HG02678 (cell line): ENCODE measurements at regions not wholly inside any gene's neighbourhood (a gene's known extent, or its start where the extent isn't known, plus 50 kb on each side); places are given as distances from the start of the nearest gene placed in this dataset.

Experiments used
- ATAC-seq: cut with Tn5 transposase; IDR thresholded peaks from one replicate; pipeline ENCODE4 v1.9.1; 2021; ENCODE audit warnings: mild to moderate bottlenecking, moderate library complexity; ENCODE audit not compliant: unreplicated experiment

DNA sequence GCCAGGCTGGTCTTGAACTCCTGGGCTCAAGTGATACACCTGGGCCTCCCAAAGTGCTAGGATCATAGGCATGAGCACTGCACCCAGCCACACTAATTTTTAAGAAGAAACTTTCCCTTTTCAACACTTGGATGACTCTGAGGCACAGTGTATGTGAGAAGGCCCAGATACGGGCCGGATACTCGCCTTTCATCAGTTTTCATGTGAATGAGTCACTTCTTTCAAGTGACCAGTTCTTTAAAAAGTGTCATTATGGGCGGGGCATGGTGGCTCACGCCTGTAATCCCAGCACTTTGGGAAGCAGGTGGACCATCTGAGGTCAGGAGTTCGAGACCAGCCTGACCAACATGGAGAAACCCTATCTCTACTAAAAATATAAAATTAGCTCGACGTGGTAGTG, 120.8 kb downstream of the CTTN start:
- ATAC-seq = no peak

DNA sequence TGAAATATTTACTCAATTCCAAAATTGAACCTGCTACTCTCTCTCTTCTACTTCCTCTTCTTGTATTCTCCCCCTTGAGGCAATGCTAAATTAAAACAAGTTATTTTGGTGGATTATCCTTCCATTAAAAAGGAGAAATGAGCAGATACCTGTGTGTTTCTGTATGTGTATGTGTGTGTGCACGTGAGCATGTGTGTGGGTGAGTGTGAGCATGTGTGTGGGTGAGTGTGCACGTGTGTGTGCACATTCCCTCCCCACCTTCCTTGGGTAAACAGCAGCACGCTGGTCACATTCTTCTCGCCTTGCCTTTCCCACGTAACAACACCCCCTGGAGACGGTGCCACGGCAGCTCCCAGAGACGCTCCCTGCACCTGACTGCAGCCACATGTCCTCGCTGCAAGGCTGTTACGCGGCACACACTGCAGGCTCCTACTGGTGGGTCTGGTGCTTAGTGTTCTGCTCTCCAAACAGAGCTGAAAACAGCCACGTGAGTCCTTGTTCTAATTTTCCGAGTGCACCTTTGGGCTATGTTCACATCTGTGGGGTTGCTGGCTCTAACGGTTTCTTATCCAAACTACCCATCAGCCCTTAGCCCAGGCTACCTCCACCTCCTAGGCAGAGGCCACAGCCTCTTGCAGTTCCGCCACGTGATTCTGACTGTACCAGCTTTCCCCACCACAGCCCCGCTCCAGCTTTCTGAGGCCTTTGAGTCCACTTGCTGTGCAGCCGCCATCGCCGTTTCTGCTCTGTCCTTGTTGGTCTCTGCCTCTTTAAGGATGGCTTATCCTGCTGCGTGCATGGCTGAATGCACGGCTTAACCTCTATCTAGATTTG, 123.4 kb downstream of the CTTN start:
- no peak for ATAC-seq

DNA sequence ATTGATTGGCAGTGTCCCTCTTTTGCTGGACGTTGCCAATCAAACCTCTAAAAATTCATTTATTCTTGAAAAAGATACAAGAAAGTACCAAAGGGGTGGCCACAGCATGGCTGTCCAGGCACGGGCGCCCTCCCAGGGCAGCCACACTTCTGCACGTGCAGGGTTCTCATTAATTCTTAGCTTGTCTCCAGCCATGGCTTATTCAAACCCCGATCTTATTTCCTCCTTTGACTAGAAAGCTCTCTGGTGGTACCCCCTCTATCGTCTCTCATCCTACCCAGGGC, 123.9 kb downstream of the CTTN start:
- no peak for ATAC-seq

DNA sequence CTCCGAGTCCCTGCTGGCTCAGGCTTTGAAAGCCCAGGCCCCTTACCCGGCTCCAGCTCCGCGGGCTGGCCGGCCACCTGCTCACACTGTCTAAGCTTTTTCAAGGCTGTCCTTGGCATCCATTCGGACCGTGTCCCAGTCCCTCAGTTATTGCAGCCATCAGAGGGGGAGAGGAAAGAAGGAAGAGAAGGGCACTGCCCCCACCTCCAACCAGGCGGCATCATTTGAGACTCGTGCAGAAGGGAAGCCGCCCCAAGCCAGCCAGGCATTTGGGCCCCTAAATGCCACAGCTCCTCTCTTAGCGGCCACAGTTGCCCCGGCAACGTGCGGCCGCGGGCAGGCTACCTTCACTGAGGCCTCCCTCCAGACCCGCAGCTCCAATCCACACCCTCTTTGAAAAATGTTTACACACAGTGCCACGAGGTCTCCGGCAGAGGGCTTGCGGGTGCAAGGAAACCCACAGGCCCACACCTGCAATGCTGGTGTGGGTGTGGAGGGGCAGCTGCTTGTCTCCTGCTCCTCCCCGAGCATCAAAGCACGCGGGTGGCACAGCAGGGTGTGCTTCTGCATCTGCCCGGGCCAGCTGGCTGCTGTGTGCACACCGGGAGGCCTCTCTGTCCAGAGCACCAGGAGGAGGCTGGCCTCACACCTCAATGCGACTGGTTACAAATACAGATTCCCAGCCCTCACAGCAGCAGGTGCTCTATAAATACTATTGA, 124.4 kb downstream of the CTTN start:
- ATAC-seq = no peak

DNA sequence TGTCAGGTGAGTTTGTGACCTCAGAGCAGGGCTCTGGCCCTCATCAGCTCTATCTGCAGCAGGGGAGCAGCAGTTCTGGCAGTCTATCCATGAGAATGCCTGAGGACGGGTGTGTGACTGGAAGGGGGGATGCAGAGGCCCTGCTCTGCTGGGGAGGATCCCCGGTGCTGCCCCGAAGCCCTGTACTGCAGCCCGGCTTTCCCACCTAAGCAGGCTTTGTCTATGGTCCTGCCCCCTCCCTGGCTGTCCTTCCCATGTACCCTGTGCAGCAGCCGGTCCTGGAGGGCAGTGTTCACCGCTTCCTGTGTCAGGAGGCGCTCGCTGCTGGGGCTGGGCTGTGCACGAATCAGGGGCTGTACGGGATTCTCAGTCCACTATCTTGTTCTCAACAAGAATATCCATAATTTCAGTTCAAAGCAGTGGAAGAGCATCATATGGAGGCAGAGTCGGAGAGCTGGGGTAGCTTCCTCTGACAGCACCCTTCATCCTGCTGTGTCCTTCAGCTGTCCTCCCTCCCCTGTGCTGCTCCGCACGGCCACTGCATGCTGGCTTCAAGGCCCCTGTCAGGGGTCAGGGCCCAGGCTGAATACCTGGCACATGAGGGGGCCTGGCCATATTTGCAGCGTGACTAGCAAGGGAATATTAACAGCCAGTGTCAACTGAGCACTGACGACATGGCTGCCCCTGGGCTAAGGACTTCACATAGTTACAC, 125.2 kb downstream of the CTTN start:
- no peak for ATAC-seq

DNA sequence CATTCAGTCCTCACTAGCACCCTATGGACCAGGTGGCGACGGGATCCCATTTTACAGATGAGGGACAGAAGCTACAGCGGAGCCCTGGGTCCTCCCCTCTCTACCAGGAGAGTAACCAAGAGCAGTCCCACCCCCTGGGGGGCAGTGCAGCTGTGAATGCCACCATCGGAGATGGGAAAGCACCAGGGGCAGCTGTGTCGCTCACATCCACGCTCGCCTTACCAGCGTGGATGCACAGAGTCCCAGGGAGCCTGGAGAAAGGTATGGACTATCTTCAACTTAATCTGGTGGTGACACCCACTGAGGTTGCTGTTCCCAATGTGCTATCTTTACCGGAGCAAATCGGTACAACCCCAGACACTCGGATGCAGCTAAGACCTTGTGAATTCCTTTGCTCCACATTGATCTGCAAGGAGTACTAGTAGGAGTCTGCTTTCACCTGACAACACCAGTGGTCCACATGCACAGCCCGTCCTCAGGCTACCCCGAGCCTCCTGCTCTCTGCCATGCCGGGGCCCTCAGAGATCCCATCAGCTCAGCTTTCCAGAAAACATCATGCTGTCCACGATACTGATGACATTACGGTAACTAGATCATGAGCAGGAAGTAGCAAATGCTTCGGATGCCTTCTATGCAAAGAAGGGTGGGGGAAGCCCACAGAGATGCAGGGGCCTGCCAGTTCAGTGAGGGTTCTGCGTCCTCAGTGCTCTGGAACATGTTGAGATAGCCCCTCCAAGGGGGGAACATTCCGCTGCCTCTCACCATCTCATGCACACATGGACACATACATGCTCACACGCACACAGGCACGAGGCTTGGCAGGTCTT, 126.0 kb downstream of the CTTN start:
- no peak for ATAC-seq

DNA sequence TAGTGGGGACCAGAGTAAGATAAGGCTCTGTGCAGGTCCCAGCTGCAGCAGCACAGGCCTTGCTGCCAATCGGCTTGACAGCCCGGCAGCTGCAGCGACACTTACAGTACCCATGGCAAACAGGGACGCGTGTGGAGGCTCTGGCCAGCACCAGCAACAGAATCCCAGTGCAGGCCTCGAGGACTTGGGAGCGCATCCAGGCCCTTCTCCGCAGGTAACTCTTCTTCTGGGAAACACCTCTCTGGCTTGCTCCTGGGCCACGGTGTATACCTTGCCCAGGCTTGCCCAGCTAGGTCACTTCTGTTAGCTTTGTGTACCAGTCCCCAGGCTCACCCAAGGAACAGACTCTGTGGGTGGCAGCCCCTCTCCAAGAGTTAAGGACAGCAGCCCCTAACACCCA, 126.7 kb downstream of the CTTN start:
- no peak for ATAC-seq

DNA sequence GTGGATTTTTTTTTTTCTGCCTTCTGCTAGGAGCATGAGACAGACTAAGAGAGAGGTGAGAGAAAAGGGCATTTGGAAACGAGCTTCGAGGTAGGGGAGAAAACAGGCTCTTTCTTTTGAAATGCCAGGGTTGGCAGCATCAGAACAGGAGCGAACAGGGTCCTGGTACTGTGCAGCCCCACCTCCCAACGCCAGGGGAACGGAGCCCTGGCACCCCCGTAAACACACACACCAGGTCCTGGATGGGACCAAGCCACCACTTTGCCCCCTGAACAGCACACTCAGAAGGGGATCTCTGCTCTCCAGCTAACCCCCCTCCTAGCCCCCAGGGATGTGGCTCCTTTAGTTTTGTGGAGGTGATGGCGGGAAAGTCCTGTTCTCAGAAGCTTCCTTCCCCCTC, 127.1 kb downstream of the CTTN start:
- no peak for ATAC-seq

DNA sequence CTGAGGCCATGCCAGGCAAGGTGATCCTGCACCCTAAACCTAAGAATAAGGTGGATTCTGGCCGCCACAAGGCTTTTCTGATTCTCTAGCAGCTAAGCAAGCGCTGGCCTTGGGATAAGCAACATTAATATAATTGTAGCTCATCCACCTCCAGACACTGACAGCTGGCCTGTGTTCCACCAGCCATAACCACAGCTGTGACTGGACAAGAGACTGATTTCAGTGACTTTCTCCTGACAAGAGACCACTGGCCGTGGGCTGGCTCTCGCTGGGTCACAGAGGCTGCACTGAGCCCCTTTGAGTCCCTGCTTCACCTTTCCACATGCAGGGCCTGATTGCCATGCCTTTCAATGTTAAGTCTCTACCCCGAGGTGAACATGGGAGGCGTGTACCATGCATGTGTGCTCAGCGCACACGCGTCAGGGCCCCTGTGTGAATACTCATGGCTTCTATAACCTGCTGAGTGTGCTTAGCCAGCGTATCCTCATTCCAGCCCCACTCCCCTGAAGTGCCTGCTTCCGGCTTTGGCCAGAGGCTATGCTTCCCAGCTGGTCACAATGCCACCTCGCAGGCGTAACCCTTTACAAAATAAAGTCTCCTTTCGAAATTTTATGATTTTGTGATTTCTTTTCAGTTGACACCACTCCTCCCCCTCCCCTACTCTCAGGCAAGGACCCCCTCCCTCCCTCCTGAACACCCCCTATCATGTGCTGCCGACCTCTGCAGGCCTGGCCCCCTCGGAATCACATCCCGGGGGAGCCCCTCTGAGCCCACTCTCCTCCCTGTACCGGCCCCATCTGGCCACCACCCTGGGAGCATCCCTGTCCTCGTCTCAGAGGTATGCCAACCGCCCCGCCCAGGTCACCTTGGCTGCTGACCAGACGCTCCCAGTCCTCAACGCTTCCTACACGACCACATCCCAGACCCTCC, 128.1 kb downstream of the CTTN start:
- no peak for ATAC-seq

DNA sequence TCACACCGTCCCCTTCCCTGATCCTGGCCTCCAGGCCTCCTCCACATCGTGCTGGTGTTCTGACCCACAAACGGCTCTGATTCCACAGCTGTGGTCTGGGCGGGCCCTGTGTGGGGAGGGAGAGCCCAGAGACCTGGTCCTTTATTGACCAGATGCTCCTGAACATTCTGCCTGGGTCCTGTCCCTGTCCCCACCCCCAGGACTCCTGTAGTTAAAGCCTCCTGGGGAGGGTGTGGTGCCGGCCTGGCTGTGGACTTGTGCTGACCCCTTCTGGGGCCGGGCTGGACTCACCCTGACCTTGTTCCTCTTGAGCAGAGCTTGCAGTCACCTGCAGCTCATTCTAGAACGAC, 128.7 kb downstream of the CTTN start:
- no peak for ATAC-seq

DNA sequence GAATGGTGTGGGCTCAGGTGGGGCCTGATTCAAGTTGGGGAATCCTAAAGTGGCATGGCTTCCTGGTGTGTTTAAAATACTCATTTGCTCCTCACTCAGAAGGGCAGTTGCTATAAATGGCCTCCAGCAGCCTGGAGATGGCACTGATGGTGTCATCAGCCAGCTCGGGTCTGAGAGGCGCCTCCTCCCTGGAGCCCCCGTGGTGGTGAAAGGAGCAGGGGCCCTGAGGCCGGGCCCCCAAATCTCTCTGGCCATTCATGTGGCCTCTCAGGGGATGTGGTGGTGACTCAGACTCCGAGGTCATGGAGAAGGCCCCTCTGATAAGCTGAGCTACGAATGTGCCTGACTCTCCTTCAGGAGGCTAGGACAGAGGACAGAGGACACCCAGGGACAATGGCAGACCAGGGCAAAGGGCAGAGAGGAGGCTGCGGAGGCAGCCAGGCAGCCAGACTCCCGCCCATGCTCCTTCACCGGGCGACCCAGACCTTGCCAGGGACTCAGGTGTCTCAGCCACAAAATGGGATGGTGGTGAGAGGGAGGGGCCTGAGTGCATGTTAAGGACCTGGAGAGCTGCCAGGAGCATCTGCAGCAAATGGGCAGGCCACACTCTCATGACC, 129.2 kb downstream of the CTTN start:
- ATAC-seq = no peak

DNA sequence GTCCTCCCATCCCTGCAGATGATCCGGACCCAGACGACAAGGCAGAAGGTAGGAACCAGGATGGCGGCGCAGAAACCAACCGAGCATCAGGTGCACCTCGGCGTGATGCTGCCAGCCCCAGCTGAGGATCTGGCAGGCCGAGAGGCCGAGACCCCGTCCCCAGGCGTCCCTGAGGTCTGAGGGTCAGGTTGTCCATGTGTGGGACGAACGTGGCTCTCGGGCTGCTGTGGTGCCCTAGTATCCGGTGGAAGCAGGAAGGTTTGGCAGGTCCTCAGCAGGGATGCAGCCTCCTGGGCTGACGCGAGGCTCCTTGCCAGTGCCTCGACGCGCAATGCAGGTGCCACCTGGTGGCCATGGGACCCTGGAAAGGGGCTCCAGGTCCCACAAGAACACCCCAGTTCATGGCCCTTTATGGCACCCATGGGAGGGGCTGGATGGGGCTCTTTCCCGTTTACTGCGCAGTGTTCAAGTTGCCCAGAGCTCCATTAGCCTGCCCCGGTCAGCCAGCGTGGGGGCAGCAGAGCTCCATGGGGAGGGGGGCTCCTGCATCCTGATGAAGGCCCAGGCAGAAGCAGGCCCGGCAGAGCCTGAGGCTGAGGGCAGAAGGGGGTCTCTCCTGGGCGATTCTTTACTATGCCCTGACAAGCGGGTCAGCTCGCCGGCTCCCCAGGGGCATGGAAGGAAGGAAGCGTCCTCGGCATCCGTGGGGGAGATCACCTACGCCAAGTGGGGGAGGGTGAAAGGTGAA, 129.9 kb downstream of the CTTN start:
- ATAC-seq = no peak

DNA sequence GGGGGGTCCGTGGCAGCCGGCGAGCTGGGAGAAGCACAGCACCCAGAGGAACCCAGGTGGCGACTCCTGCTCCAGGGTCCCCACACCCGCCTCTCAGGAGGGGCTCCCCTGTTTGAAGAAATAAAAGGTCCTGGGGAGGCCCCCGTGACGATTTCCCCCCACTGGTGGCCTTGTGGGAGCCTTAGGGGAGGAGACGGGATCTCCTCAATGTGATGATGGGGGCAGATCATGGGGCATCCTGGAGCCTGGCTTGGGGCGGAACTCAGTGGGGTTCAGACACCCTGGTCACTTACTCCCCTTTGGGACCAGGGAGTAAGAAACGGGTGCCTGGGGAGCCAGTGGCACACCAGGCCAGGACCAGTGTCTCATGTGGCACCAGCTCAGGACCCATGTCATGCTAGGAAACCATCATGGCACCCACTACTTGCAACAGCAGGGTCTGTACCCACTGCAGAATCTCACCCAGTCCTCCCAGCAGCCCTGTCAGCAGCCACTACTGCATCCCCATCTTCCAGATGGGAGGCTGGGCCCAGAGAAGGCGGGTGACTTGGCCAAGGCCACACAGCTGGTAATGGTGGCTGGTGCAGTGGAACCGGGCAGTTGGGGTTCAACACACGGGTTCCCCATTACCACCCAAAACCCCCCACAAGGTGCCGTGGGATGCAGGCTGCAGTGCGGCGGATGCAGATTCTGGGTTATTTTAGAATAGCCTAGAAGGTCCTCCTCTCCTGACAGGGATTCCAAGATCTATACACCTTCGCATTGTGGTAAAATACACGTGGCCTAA, 130.7 kb downstream of the CTTN start:
- no peak for ATAC-seq

DNA sequence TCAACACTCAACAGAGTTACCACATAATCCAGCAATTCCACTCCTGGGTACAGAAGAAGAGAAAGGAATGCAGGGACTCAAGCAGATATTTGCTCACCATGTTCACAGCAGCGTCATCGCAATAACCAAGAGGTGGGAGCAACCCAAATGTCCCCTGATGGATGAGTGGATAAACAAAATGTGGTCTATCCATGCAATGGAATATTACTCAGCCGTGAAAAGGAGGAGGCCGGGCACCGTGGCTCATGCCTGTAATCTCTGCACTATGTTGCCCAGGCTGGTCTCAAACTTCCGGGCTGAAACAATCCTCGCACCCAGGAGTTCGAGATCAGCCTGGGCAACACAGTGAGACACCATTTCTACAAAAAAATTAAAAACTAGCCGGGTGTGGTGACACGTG, 131.7 kb downstream of the CTTN start:
- ATAC-seq = no peak

DNA sequence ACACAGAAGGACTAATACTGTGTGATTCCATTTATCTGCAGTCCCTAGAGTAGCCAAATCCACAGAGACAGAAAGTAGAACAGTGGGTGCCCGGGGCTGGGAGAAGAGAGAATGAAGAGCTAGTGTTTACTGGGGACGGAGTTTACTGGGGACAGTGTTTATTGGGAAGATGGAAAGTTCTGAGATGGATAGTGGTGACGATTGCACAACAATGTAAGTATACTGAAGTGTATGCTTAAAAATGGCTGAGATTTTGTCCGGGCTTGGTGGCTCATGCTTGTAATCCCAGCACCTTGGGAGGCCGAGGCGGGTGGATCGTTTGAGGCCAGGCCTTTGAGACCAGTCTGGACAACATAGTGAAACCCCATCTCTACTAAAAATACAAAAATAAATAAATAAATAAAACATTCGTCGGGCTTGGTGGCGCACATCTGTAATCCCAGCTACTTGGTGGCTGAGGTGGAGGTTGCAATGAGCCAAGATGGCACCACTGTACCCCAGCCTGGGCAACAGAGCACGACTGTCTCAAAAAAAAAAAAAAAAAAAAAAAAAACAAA, 132.4 kb downstream of the CTTN start:
- ATAC-seq = no peak

DNA sequence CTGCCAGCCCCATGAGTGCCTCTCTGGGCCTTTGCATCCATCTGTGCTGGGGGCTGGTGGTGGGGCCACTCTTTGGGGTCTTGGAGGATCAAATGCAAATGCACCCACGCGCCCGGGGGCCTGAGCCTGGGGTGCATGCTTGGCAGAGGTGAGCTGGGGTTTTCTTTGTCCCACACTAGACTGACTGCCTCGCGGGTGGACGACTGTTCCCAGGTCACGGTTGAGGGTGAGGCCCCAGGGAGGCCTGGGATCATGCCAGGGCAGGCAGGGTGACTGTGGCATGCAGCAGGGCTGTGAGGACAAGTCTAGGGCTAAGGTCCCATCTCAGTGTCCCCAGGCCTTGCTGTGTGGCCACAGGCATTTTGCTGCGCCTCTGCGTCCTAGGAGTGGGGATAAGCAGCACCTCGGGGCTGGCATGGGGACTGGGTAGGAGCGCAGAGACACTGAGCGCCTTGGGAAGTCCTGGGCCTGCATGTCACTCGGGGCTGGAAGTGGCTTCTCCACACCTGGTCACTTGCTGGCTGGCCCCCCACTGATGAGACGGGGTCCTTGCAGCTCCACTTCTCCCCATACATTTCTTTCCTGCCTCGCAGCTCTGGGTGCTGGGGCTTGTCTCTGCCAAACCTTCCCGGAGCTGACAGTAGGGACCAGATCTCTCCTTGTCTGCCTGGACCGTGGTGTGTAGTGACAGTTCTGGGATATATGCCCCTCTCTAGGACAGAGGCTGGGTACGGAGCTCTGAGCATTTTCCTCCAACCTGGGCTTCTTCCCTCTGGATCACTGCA, 133.1 kb downstream of the CTTN start:
- ATAC-seq = no peak

DNA sequence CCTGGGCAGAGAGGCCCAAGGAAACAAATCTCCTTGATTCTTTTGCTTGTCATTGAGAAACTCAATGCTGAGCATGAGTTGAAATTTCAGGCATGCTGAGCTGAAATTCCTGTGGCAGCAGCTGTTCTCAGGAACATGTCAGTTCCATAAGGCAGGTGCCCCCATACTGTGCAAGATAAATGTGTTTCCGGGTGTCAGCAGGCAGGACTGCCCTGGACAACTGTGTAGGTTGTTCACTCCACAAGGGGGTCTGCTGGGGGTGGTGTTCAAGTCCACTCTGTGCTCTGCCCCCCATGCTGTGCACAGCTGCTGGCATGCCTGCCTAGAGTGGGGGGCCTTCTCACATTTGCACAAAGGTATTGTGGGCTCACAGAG, 133.7 kb downstream of the CTTN start:
- ATAC-seq = no peak
